ENCODE measurements at regions not wholly inside any gene's neighbourhood (a gene's known extent, or its start where the extent isn't known, plus 50 kb on each side); places are given as distances from the start of the nearest gene placed in this dataset.

- DNase-seq (ENCODE audit: low spot score): no peak
These were observed 126.8 kb upstream of the PRDX4 start for GRCh38 chrX:23540532-23540931.

- DNase-seq (ENCODE audit: low spot score): no peak
These were observed 119.1 kb upstream of the PRDX4 start for GRCh38 chrX:23548164-23548563.

- DNase-seq (ENCODE audit: low spot score): no peak
These were observed 115.0 kb upstream of the PRDX4 start for GRCh38 chrX:23552303-23552702.

GRCh38 chrX:23554304-23554703 is 113.0 kb upstream of the PRDX4 start:
- DNase-seq (ENCODE audit: low spot score): no peak

GRCh38 chrX:23557070-23557469 is 110.2 kb upstream of the PRDX4 start:
- DNase-seq (ENCODE audit: low spot score): no peak

GRCh38 chrX:23559975-23560374 is 107.3 kb upstream of the PRDX4 start:
- DNase-seq (ENCODE audit: low spot score): peak; percentile 1

- no peak for DNase-seq (ENCODE audit: low spot score)
These were observed 96.5 kb upstream of the PRDX4 start for GRCh38 chrX:23570674-23571343.

- DNase-seq (ENCODE audit: low spot score): no peak
These were observed 92.0 kb upstream of the PRDX4 start for GRCh38 chrX:23575281-23575680.

GRCh38 chrX:23578079-23578478 is 89.2 kb upstream of the PRDX4 start:
- no peak for DNase-seq (ENCODE audit: low spot score)

GRCh38 chrX:23589496-23589895 is 77.8 kb upstream of the PRDX4 start:
- DNase-seq (ENCODE audit: low spot score): no peak

GRCh38 chrX:23592741-23593140 is 74.6 kb upstream of the PRDX4 start:
- DNase-seq (ENCODE audit: low spot score): no peak

- no peak for DNase-seq (ENCODE audit: low spot score)
These were observed 68.7 kb upstream of the PRDX4 start for GRCh38 chrX:23598575-23598974.

- no peak for DNase-seq (ENCODE audit: low spot score)
These were observed 63.8 kb upstream of the PRDX4 start for GRCh38 chrX:23603501-23603900.

GRCh38 chrX:23610495-23610894 is 56.8 kb upstream of the PRDX4 start:
- DNase-seq (ENCODE audit: low spot score): no peak

GRCh38 chrX:23612846-23613245 is 54.4 kb upstream of the PRDX4 start:
- DNase-seq (ENCODE audit: low spot score): no peak

GRCh38 chrX:23616361-23616760 is 50.9 kb upstream of the PRDX4 start:
- DNase-seq (ENCODE audit: low spot score): peak; percentile 2
